GM19468 (cell line): ENCODE measurements at regions not wholly inside any gene's neighbourhood (a gene's known extent, or its start where the extent isn't known, plus 50 kb on each side); places are given as distances from the start of the nearest gene placed in this dataset.
"Not testable (repeated sequence)": the region's sequence is repeated elsewhere in the genome, so short reads cannot be mapped to it uniquely, and the experiment has no call there.

Experiments used
- ATAC-seq: cut with Tn5 transposase; IDR thresholded peaks from one replicate; pipeline ENCODE4 v1.9.1; 2021; ENCODE audit warnings: mild to moderate bottlenecking, moderate library complexity, moderate number of reproducible peaks; ENCODE audit not compliant: unreplicated experiment; ENCODE audit errors: extremely low read depth

- no peak for ATAC-seq
Measured at GRCh38 chr14:48253020-48253419, 577.6 kb upstream of the MDGA2 start.

- ATAC-seq: no peak
Measured at GRCh38 chr14:48251290-48251689, 575.9 kb upstream of the MDGA2 start.

GRCh38 chr14:48250575-48250974, 575.2 kb upstream of the MDGA2 start:
- ATAC-seq: no peak

- no peak for ATAC-seq
Measured at GRCh38 chr14:48247977-48248376, 572.6 kb upstream of the MDGA2 start.

DNA sequence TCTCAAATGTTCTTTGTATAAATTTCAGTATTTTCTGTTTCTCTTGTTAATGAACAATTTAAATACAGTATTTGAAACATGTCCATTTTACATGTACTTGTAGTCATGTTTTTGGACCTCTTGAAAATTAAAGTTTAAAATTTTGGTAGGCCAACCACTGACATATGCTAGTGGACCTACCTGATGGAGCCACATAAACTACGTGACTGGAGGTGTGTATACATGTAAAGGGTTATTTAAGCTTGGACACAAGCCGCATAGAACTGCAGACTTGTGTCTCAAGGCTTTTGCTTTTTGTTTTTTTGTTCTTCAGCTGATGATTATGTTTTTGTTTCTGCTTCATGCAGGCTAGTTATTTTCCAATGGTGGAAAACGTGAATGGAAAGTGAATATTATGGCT, 568.5 kb upstream of the MDGA2 start:
- no peak for ATAC-seq

DNA sequence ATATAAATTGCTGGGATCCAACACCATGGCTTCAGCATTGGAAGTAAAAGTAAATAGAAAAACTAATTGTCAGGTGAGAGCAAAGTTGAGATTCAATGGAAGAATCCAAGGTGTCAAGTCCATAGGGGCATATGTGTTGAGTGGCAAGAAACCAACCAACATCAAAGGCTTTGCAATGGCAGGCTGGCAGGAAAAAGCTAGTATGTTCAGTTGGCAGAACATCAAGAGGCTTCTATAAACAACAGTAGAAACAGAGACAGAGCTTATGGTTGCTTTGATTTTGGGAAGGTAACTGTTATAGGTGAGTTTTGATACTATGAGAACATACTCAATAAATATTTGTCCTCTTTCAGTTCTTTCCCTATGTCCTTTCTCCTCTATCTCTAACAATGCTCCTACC, 553.7 kb upstream of the MDGA2 start:
- no peak for ATAC-seq

GRCh38 chr14:48193893-48194292, 518.5 kb upstream of the MDGA2 start:
- ATAC-seq: no peak

- not testable (repeated sequence) for ATAC-seq
Measured at GRCh38 chr14:48149624-48150023, 474.2 kb upstream of the MDGA2 start.

DNA sequence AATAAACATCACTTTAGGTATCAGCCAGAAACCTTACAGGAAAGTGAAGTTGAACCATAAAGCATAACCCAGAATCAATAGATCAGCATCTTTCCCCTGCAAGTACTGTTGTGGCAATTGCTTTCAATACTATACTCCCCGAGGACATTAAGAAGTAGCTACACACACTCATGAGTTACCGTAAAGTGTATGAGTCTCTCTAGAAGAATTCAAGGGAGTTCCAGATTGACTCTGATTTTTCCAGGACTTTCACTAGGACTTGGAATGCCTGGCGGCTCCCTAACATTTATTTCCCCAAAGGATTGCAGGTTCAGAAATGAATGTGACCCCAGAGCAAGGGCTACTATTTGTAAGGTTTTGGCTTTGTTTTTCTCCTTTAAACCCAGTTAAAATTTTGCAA, 465.4 kb upstream of the MDGA2 start:
- no peak for ATAC-seq

DNA sequence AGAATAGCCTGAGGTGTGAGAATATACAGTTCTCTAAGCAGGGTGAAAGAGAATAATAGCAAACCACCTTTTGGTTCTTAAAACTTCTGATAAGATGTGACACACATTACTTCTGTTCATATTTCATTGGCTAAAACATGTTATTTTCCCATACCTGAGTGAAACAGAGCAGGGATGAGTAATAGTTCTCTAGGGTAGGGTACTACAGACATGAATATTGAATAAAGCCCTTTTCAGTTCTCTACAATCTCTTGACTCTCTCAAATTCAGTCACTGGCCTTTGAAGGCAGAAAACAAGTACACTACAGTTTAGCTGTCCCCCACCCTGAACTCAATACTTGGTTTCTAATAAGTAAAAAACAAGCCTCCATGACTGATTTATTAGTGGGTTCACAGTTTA, 454.1 kb upstream of the MDGA2 start:
- no peak for ATAC-seq

- ATAC-seq: no peak
Measured at GRCh38 chr14:48127674-48128073, 452.3 kb upstream of the MDGA2 start.

- no peak for ATAC-seq
Measured at GRCh38 chr14:48125654-48126053, 450.2 kb upstream of the MDGA2 start.

DNA sequence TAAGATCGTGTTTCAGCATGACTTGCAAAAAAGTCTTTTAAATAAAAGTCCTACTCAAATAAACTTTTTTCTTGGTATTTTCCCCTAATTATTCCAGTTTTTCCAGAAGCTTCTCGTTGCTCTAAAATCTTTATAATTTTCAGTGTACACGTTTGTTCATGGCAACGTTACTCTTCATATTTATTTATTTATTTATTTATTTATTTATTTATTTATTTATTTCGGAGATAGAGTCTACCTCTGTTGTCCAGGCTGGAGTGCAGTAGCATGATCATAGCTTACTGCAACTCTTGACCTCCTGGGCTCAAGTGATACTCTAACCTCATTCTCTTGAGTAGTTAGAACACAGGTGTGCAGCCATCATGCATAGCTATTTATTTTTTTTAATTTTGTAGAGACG, 438.3 kb upstream of the MDGA2 start:
- ATAC-seq: no peak

DNA sequence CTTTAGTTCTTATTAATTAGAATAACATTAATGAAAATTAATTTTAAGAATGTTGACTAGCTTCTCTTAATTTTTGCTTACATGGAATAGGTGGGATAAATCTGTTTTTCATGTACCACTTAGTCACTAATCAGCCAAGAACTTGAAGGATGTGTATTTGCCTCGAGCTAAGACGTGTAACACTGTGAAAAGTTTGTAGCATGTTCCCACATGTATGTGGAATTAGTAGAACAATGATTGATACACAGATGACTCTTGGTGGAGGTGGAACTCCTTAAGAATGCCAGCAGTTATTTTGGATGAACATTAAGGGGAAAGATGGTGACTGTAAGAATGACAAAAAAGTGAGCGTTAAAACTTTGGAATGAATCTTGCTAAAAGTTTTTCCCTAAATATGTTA, 435.7 kb upstream of the MDGA2 start:
- no peak for ATAC-seq

- no peak for ATAC-seq
Measured at GRCh38 chr14:48107646-48108045, 432.2 kb upstream of the MDGA2 start.

- no peak for ATAC-seq
Measured at GRCh38 chr14:48096897-48097296, 421.5 kb upstream of the MDGA2 start.

DNA sequence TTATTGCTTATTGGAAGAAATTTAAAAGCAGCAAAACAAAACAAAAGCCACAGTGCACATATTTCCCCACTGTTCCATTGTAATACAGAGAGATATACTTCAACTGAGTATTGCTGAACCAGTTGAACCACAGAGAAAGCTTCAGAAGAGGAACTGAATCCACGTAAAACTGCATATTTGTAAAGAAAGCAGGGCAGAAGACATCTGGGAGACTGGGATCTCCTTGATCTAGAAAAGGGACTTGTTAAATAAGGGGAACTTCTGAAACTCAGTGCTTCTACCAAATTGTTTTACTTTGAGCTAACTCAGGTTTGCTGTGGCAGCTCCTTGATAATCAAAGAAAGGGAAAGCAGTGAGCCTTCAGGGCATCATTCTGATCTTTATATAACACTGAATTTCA, 411.1 kb upstream of the MDGA2 start:
- no peak for ATAC-seq

GRCh38 chr14:48075487-48075886, 400.1 kb upstream of the MDGA2 start:
- ATAC-seq: no peak

GRCh38 chr14:48052973-48053372, 377.6 kb upstream of the MDGA2 start:
- no peak for ATAC-seq

GRCh38 chr14:48035836-48036235, 360.4 kb upstream of the MDGA2 start:
- ATAC-seq: no peak

- ATAC-seq: no peak
Measured at GRCh38 chr14:48027115-48027514, 351.7 kb upstream of the MDGA2 start.

DNA sequence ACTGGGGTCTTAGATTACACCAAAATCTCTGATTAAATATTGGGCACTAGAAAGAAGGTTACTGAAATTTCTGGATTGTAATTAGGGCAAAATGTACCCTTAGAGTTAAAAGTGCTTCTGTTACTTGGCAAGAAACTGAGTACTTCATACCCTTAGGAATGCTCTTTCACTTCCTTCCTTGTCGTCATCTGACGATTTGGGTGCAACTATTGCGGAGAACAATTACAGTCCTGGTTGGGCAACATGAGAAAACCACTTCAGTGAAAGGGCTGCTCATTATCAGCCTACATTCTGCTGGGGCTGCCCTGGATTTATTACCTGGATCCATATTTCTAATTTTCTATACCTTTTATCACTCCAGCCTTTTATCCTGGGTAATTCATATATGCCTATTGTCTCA, 348.5 kb upstream of the MDGA2 start:
- ATAC-seq: no peak

DNA sequence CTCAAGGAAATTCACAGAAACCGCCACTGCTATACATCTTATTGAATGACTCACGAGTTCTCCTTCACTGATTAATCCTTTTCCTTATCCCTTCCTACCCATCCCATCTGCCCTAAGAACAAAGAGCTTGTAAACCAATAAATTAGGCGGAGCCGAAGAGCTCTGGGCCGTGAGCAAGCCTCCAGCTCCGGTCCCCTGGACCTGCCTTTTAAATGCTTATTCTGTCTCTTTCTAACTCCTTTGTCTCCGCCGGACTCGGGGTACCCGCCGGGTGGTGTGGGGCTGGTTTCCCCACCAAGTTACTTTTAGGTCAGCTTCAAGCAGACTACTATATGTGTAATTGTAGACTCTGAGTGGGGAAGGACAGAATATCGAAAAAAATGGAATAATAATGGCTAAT, 336.1 kb upstream of the MDGA2 start:
- not testable (repeated sequence) for ATAC-seq
